ENCODE measurements at regions not wholly inside any gene's neighbourhood (a gene's known extent, or its start where the extent isn't known, plus 50 kb on each side); places are given as distances from the start of the nearest gene placed in this dataset.
"Not testable (repeated sequence)": the region's sequence is repeated elsewhere in the genome, so short reads cannot be mapped to it uniquely, and the experiment has no call there.

DNA sequence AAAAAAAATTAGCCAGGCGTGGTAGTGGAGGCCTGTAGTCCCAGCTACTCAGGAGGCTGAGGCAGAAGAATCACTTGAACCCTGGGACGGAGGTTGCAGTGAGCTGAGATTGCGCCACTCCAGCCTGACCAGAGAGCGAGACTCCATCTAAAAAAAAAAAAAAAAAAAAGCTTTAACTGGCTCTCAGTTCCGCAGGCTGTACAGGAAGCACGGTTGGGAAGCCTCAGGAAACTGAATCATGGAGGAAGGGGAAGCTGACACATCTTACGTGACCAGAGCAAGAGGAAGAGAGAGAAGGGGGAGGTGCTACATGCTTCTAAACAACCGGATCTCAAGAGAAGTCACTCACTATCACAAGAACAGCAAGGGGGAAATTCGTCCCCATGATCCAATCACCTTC, 505.6 kb upstream of the SLC8A1 start:
- DNase-seq, result no peak

DNA sequence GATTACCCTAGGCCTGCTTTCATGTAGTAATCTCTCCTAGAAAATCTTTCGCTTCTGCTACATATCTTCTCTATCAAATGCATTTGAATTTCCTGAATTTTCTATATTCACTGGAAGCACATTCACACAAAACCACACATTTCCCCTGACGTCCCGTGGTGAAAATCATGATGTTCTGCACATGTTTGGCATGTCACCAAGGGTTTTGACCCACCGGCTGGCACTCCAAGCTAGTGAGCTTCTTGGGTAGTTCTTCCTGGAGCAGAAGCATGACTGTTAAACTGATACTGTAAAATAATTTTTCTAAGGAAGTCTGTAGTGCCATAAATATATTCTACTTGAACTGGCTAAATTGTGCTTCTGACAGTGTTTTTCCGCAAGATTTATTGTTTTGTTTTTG, 510.1 kb upstream of the SLC8A1 start:
- DNase-seq, result no peak

- DNase-seq, result no peak
These were observed 512.8 kb upstream of the SLC8A1 start for GRCh38 chr2:40964509-40965250.

GRCh38 chr2:40967451-40967850, 515.6 kb upstream of the SLC8A1 start:
- no peak for DNase-seq

DNA sequence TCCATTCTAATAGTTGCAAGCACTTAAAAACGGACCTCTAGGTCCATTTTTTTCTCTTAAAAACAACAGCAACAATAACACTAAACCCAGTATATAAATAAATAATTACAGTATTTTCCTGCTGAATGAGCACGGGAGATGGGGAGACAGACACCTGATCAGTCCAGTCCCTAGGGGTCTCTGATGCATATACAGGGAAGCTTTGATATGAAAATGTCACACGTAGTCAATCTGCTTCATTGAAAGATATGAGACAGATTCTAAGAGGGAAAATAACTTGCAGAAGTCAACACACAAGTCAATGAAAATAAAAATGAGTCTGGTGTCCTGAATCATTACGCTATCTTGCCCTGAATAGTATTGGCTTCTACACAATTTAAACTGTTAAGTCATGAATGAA, 523.3 kb upstream of the SLC8A1 start:
- DNase-seq, result peak; percentile 28

GRCh38 chr2:40997362-40997761, 545.5 kb upstream of the SLC8A1 start:
- DNase-seq, result no peak

DNA sequence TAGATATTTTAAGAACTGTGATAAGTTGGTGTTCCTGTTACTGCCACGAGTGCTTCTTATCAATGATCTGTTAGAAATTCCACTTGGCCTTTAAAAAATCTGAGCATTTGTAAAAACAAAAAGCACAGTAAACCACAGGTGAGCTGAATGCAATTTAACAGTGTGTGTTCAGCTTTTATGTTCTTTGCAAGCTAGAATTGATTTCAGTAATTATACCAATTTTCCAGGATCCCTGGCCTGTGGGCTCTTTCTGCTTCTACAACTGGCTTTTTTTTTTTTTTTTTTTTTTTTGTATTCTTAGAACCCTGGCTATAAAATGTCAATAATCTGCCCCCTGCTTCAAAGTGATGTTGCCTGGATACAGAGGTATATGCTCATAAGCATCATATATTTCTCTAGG, 548.5 kb upstream of the SLC8A1 start:
- DNase-seq, result peak; percentile 95

DNA sequence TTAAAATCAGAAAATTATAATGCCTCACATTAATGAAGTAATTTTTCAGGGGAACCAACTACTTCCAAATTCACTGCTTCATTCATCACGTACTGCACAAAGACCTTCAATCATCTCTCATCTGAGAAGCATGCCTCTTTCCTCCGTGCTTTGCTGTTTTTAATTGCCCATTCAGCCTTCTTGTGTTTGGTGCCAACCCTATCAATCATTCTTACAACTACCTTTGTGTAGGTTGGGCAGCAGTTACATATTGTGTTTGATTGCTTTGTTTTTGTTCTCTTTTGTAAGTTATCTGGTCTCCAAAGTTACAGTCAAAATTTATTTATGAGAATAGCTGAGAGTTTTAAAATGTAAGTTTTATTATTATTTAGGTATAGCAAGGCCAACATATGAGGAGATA, 549.0 kb upstream of the SLC8A1 start:
- peak; percentile 89 for DNase-seq

DNA sequence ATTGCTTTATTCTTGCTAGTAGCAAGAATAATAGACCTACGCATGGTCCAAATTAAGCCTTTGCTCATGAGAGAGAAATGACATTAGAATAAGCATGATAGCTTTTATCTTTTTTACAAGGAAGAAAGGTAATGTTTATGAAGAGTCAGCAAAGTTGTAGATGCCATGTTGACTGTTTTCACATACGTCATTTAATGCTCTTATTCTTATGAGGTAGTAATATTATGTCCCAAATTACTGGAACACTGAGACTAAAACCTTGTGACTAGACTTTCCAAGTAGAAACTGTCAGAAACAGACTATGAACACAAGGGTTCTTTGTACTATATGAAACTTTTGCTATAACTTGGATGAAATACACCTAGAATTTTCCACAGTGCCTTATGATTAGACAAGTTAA, 552.8 kb upstream of the SLC8A1 start:
- DNase-seq, result no peak

GRCh38 chr2:41020358-41020757, 568.5 kb upstream of the SLC8A1 start:
- no peak for DNase-seq

- DNase-seq, result peak; percentile 13
These were observed 572.9 kb upstream of the SLC8A1 start for GRCh38 chr2:41024816-41025215.

- no peak for DNase-seq
These were observed 574.7 kb upstream of the SLC8A1 start for GRCh38 chr2:41026613-41027012.

DNA sequence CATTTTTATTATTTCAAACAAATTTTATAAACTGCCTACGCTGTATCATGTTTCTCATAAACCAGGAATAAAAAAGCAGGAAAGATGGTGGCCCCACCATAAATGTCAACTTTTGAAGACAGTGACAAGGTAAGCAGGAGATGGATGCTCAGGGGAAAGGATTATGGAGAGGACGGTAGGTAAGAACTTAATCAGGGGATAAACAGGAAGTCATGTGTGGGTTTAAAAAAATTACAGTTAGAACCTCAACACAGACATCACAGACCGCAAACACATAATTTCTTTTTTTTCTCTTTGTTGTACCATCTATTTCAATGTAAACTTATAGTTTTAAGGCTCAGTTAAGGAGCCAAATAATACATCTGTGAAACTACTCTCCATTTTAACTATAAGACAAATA, 575.2 kb upstream of the SLC8A1 start:
- DNase-seq, result no peak

DNA sequence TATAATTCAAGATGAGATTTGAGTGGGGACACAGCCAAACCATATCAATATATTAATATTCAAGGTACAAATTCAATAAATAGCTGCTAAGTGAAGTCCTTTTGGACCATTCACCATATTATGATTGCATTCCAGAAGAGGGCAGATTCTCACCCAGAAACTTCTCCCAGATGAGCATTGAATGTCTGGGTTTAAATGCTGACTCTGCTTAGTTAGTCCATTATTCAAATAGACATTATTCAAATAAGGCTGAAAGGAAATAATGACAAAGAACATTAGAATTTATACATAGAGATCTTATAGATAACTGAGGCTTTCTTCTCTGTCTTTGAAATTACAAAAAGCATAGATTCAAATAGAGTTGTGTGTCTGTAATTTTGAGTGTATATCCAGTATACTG, 579.4 kb upstream of the SLC8A1 start:
- DNase-seq, result no peak

- DNase-seq, result no peak
These were observed 580.8 kb upstream of the SLC8A1 start for GRCh38 chr2:41032715-41033114.

DNA sequence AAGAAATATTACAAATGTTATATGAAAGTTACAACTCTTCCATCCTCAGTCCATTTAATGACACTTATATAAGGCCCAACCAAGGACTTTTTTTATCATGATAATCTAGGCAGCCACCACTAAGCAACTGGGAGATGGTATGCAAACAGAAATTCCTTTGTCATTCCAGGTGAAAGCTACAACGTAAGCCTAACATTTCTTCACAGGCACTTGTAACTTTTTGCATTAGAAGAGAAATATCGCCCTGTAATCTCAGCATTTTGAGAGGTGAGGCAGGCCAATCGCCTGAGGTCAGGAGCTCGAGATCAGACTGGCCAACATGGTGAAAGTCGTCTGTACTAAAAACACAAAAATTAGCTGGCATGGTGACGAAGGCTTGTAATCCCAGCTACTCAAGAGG, 581.2 kb upstream of the SLC8A1 start:
- no peak for DNase-seq

GRCh38 chr2:41038408-41038807, 586.5 kb upstream of the SLC8A1 start:
- no peak for DNase-seq

DNA sequence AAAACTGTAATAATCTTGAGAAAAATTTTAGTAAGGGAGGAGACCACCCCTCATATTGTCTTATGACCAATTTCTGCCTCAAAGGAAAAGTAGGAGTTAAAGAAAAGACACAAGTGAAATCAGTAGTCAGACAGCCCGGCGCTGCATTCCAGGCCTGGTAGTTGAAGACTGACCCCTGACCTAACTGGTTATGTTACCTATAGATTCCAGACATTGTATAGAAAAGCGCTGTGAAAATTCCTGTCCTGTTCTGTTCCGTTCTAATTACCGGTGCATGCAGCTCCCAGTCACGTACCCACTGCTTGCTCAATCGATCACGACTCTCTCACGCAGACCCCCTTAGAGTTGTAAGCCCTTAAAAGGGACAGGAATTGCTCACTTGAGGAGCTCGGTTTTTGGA, 587.9 kb upstream of the SLC8A1 start:
- not testable (repeated sequence) for DNase-seq

GRCh38 chr2:41040782-41041520, 589.1 kb upstream of the SLC8A1 start:
- peak; percentile 7 for DNase-seq

GRCh38 chr2:41042343-41042742, 590.5 kb upstream of the SLC8A1 start:
- DNase-seq, result no peak

- DNase-seq, result no peak
These were observed 609.5 kb upstream of the SLC8A1 start for GRCh38 chr2:41061356-41061755.

- DNase-seq, result no peak
These were observed 610.4 kb upstream of the SLC8A1 start for GRCh38 chr2:41062336-41062735.

GRCh38 chr2:41066168-41066567, 614.3 kb upstream of the SLC8A1 start:
- DNase-seq, result no peak

DNA sequence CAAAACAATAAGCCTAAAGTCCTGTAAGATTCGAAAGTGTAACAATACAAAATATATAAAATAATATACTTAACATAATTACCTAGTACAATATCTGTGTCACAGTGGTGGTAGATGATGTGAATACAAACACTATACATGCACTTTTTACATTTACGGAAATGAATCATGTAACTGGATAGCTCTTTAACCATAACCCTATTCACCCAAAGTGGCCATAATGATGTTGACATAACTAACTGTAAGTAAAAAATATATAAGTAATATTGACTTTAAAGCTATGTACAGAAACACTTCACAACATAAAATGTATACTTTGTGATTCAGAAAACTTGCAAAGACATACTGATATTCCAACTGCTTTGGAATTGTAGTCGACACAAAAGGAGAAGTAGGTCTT, 616.9 kb upstream of the SLC8A1 start:
- no peak for DNase-seq

DNA sequence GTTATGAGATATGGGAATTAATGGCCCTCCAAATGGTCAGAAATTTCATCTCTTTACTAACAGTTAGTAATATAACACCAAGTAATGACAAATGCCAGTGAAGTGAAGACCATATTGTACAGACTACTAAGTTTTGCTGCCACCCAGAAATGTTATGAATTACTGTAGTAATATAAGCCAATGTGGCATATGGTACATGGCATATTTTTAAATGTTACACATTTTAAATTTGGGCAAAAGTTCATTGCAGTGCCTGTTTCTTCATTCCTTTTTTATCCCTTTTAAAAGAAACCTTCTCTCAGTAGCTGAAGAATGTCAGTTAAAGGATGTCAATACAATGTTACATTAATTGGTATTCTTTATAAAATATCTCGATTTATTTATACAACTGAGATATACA, 626.5 kb upstream of the SLC8A1 start:
- DNase-seq, result no peak
